Endothelial cell of umbilical vein (primary cell): ENCODE measurements at regions not wholly inside any gene's neighbourhood (a gene's known extent, or its start where the extent isn't known, plus 50 kb on each side); places are given as distances from the start of the nearest gene placed in this dataset.

Experiments
- BruUV-seq: library from RNA; stranded (reverse); fragments of 400-500 nt; replicated peaks from 2 replicates; lab custom pipeline; 2021; lab: Mats Ljungman, UMichigan
- CTCF ChIA-PET: fragments of 300-600, 350-600 bp; sonication (Branson Sonifier 250); formaldehyde crosslinking; loops from one replicate; lab custom pipeline; 2021; ENCODE audit warnings: antibody characterized with exemption, inconsistent platforms; lab: Charles Lee
- POLR2A ChIA-PET: fragments of 300-600, 350-600 bp; sonication (Branson Sonifier 250); formaldehyde crosslinking; loops from one replicate; lab custom pipeline; 2021; ENCODE audit warnings: antibody characterized with exemption, inconsistent platforms; lab: Charles Lee
- DNase-seq: peaks from one replicate; pipeline ENCODE4 v3.0.0-alpha.2; 2011; ENCODE audit warnings: low read depth, low spot score
- FAIRE-seq: peaks from 2 replicates; lab custom pipeline; 2011; peaks lifted over from hg19 to GRCh38; lab: Jason Lieb, UNC
- H2AFZ ChIP-seq: 2 replicates; pipeline ENCODE4 v1.6.0; 2012; ENCODE audit warnings: low read depth, low read length, control low read depth, inconsistent platforms
- H3K27ac ChIP-seq: 2 replicates; pipeline ENCODE4 v1.5.1; 2011; ENCODE audit warnings: low read depth, mild to moderate bottlenecking, control low read depth, low read length, moderate library complexity; ENCODE audit not compliant: insufficient read depth
- H3K27me3 ChIP-seq, 2 experiments: 2 replicates each; pipeline versions ENCODE4 v1.6.0 to v1.6.1; 2011; ENCODE audit warnings: low read length in 2 of 2, mixed read lengths in 1 of 2; ENCODE audit not compliant: control insufficient read depth in 2 of 2, insufficient read depth in 2 of 2
- H3K36me3 ChIP-seq, 2 experiments: 2 replicates in 1 of 2; 3 replicates in 1 of 2; pipeline ENCODE4 v1.5.1; 2011; ENCODE audit warnings: low read length in 2 of 2, mild to moderate bottlenecking in 1 of 2, moderate library complexity in 1 of 2; ENCODE audit not compliant: control insufficient read depth in 2 of 2, insufficient read depth in 2 of 2; ENCODE audit errors: extremely low read depth in 1 of 2
- H3K4me1 ChIP-seq: 3 replicates; pipeline ENCODE4 v1.5.1; 2011; ENCODE audit warnings: mild to moderate bottlenecking, low read length; ENCODE audit not compliant: control insufficient read depth, insufficient read depth; ENCODE audit errors: extremely low read depth
- H3K4me2 ChIP-seq: 2 replicates; pipeline ENCODE4 v1.6.1; 2011; ENCODE audit warnings: low read length, control low read depth, mixed read lengths; ENCODE audit not compliant: insufficient read depth
- H3K4me3 ChIP-seq, 3 experiments: fragments of 200-600 bp in 1 of 3; sonication (generic), shearing (Covaris generic) in 1 of 3; replicated peaks in 1 of 3; 2 replicates each; pipeline ENCODE4 v1.5.1; 2011 to 2016; ENCODE audit warnings: control low read depth in 3 of 3, low read length in 3 of 3, mild to moderate bottlenecking in 2 of 3, inconsistent platforms in 1 of 3, low read depth in 1 of 3, moderate library complexity in 1 of 3; ENCODE audit not compliant: insufficient read depth in 1 of 3
- H3K79me2 ChIP-seq: 2 replicates; pipeline ENCODE4 v1.6.0; 2012; ENCODE audit warnings: low read length, inconsistent platforms; ENCODE audit not compliant: control insufficient read depth, insufficient read depth
- H3K9ac ChIP-seq: replicated peaks from 2 replicates; pipeline ENCODE3; 2011; ENCODE audit warnings: low read length, control low read depth; ENCODE audit not compliant: insufficient read depth; ENCODE audit errors: extremely low read depth
- H3K9me1 ChIP-seq: replicated peaks from 3 replicates; pipeline ENCODE4 v1.6.0; 2011; ENCODE audit warnings: mild to moderate bottlenecking, low read length; ENCODE audit not compliant: control insufficient read depth, insufficient read depth; ENCODE audit errors: extremely low read depth
- H3K9me3 ChIP-seq: replicated peaks from 2 replicates; pipeline ENCODE4 v1.5.1; 2012; ENCODE audit warnings: low read length, inconsistent platforms; ENCODE audit not compliant: control insufficient read depth, insufficient read depth
- H4K20me1 ChIP-seq: replicated peaks from 2 replicates; pipeline ENCODE3; 2011; ENCODE audit warnings: mild to moderate bottlenecking, low read length; ENCODE audit not compliant: control insufficient read depth, insufficient read depth; ENCODE audit errors: extremely low read depth
- EZH2 ChIP-seq: IDR thresholded peaks from 2 replicates; pipeline ENCODE4 v1.6.1; 2012; ENCODE audit warnings: borderline replicate concordance, low read depth, mild to moderate bottlenecking, moderate library complexity, low read length, inconsistent platforms; ENCODE audit not compliant: severe bottlenecking
- FOS ChIP-seq: IDR thresholded peaks from 2 replicates; pipeline ENCODE4 v1.6.1; 2011; ENCODE audit warnings: mild to moderate bottlenecking, low read length, moderate library complexity, borderline replicate concordance; ENCODE audit not compliant: insufficient read depth
- MAX ChIP-seq: IDR thresholded peaks from 2 replicates; pipeline ENCODE4 v1.6.1; 2011; ENCODE audit not compliant: insufficient read depth, insufficient read length
- MYC ChIP-seq: IDR thresholded peaks from one replicate; pipeline ENCODE4 v1.6.1; 2011; ENCODE audit warnings: mild to moderate bottlenecking, low read depth, low read length
- POLR2AphosphoS5 ChIP-seq: IDR thresholded peaks from 2 replicates; pipeline ENCODE4 v1.6.1; 2012; ENCODE audit warnings: low read depth, mild to moderate bottlenecking, control low read depth, low read length, moderate library complexity; ENCODE audit not compliant: insufficient read depth
- dilution Hi-C: fragments of 300-500 bp; cut with MboI; formaldehyde crosslinking; loops from one replicate; pipeline ENCODE4 v1.15.0; 2019; ENCODE audit warnings: low sequenced_read_pairs; ENCODE audit not compliant: extremely low pct_ligation_motif_present
- intact Hi-C: fragments of 100-400 bp; cut with micrococcal nuclease; formaldehyde crosslinking; loops from one replicate; pipeline ENCODE4 v1.10.0; 2022

- dilution Hi-C loops, result no loop called here
- Histone ChIP-seq H4K20me1 (no peaks in the 10 kb centered on the region), H3K4me2 (no peak overlapping the region), H3K4me3 (no peak overlapping the region), H3K36me3 (no peaks in the 10 kb centered on the region), H3K9me1 (no peaks in the 10 kb centered on the region), H3K9ac (no peak overlapping the region), H3K79me2 (no peaks in the 10 kb centered on the region), H3K27ac (no peak overlapping the region), H3K9me3 (no peaks in the 10 kb centered on the region), H2AFZ (no peak overlapping the region), H3K27me3 (no peaks in the 10 kb centered on the region), H3K4me1 (no peaks in the 10 kb centered on the region)
- POLR2A ChIA-PET, result no interaction called here
- CTCF ChIA-PET, result no interaction called here
- TF ChIP-seq EZH2 (no peak), MYC (no peak)
- intact Hi-C loops, result no loop called here
- no peak for FAIRE-seq
- DNase-seq, result no peak
- no TSS peak for BruUV-seq
Measured at GRCh38 chr15:88316586-88316985, 60.0 kb upstream of the NTRK3 start.

- no peaks in the 10 kb centered on the region for H3K9me1 ChIP-seq
Measured at GRCh38 chr15:88315221-88315878, 58.8 kb upstream of the NTRK3 start.

More at GRCh38 chr15:88315221-88315878, 58.8 kb upstream of the NTRK3 start:
- Histone ChIP-seq H3K9me3 (no peaks in the 10 kb centered on the region), H3K27me3 (no peaks in the 10 kb centered on the region), H3K27ac (no peak overlapping the region), H3K4me1 (no peaks in the 10 kb centered on the region), H3K79me2 (no peaks in the 10 kb centered on the region), H3K36me3 (no peaks in the 10 kb centered on the region), H3K4me3 (no peak overlapping the region), H3K4me2 (no peak overlapping the region), H2AFZ (no peak overlapping the region), H3K9ac (no peak overlapping the region), H4K20me1 (no peaks in the 10 kb centered on the region)
- intact Hi-C loops (no loop called here), dilution Hi-C loops (no loop called here)
- no TSS peak for BruUV-seq
- ChIA-PET POLR2A (no interaction called here), CTCF (no interaction called here)
- DNase-seq (no peak), FAIRE-seq (no peak)
- no peak for TF ChIP-seq POLR2AphosphoS5
- no peak for TF ChIP-seq MAX
- no peak for TF ChIP-seq FOS
